ENCODE measurements at regions not wholly inside any gene's neighbourhood (a gene's known extent, or its start where the extent isn't known, plus 50 kb on each side); places are given as distances from the start of the nearest gene placed in this dataset.

DNA sequence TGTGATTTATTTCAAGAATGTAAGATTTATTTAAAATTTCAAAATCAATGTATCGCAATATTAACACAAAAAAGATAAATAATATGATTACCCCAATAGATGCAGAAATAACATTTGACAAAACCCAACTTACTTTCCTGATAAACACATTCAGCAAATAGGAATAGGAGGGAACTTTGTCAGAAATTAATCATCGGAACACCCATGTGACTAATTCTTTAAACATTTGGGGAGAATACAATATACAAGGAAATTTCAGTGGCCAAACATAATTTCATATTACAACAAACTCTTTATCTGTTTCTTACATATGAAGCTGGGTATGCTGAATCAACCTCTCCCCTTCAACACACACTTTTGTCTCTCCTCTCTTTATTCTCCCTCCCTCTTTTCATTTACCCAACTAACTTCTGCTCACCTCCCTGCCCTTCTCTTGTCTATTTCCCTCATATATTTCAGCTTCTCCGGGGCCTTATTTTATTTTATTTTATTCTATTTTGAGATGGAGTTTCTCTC lies 309.6 kb upstream of the CNTNAP5 start:
- Histone ChIP-seq H3K4me2 (ENCODE audit: extremely low read depth, insufficient read depth, low read length) (no peak overlapping the region), H3K27ac (ENCODE audit: insufficient read depth, low read length) (no peak overlapping the region), H3K9me3 (ENCODE audit: control insufficient read depth, insufficient read depth, low read depth, low read length) (no peaks in the 10 kb centered on the region), H3K36me3 (ENCODE audit: control insufficient read depth, insufficient read depth, low read length) (no peaks in the 10 kb centered on the region), H3K27me3 (ENCODE audit: control insufficient read depth, insufficient read depth, low read length) (no peaks in the 10 kb centered on the region), H3K79me2 (ENCODE audit: control insufficient read depth, insufficient read depth, low read length) (no peaks in the 10 kb centered on the region), H2AFZ (ENCODE audit: low read length) (no peak overlapping the region), H3K4me1 (ENCODE audit: control insufficient read depth, extremely low read depth, insufficient read depth, low read length) (no peaks in the 10 kb centered on the region), H4K20me1 (ENCODE audit: control insufficient read depth, extremely low read depth, insufficient read depth, low read length) (no peaks in the 10 kb centered on the region), H3K9ac (ENCODE audit: insufficient read depth, low read length) (no peak overlapping the region), H3K4me3 (replicated peaks in 1 of 4; ENCODE audit: control extremely low read depth in 1 of 4, insufficient read depth in 1 of 4, low read depth in 3 of 4, low read length in 4 of 4) (no peak overlapping the region)
- no peak for DNase-seq (ENCODE audit: low read depth in 2 of 2)
- TF ChIP-seq CTCF (conservative IDR thresholded peaks at IDR 0.05 in 1 of 2, IDR thresholded peaks at IDR 0.05 in 1 of 2; ENCODE audit: low read depth in 1 of 2, low read length in 2 of 2): no peak
- TF ChIP-seq EZH2 (IDR thresholded peaks at IDR 0.05; ENCODE audit: low read length, missing control alignments): no peak

- H4K20me1 ChIP-seq (ENCODE audit: control insufficient read depth, extremely low read depth, insufficient read depth, low read length): no peaks in the 10 kb centered on the region
- H3K36me3 ChIP-seq (ENCODE audit: control insufficient read depth, insufficient read depth, low read length): no peaks in the 10 kb centered on the region
- TF ChIP-seq EZH2 (IDR thresholded peaks at IDR 0.05; ENCODE audit: low read length, missing control alignments) (no peak), CTCF (conservative IDR thresholded peaks at IDR 0.05 in 1 of 2, IDR thresholded peaks at IDR 0.05 in 1 of 2; ENCODE audit: low read depth in 1 of 2, low read length in 2 of 2) (no peak)
- no peaks in the 10 kb centered on the region for H3K79me2 ChIP-seq (ENCODE audit: control insufficient read depth, insufficient read depth, low read length)
- no peak for DNase-seq (ENCODE audit: low read depth in 2 of 2)
- no peak overlapping the region for H3K4me3 ChIP-seq (replicated peaks in 1 of 4; ENCODE audit: control extremely low read depth in 1 of 4, insufficient read depth in 1 of 4, low read depth in 3 of 4, low read length in 4 of 4)
- no peak overlapping the region for H3K9ac ChIP-seq (ENCODE audit: insufficient read depth, low read length)
- H3K4me2 ChIP-seq (ENCODE audit: extremely low read depth, insufficient read depth, low read length): no peak overlapping the region
- no peaks in the 10 kb centered on the region for H3K9me3 ChIP-seq (ENCODE audit: control insufficient read depth, insufficient read depth, low read depth, low read length)
- no peaks in the 10 kb centered on the region for H3K27me3 ChIP-seq (ENCODE audit: control insufficient read depth, insufficient read depth, low read length)
- H2AFZ ChIP-seq (ENCODE audit: low read length): no peak overlapping the region
- no peaks in the 10 kb centered on the region for H3K4me1 ChIP-seq (ENCODE audit: control insufficient read depth, extremely low read depth, insufficient read depth, low read length)
- H3K27ac ChIP-seq (ENCODE audit: insufficient read depth, low read length): no peak overlapping the region
Measured at GRCh38 chr2:123717636-123718334, 307.3 kb upstream of the CNTNAP5 start.

- Histone ChIP-seq H3K36me3 (ENCODE audit: control insufficient read depth, insufficient read depth, low read length) (no peaks in the 10 kb centered on the region), H3K4me2 (ENCODE audit: extremely low read depth, insufficient read depth, low read length) (no peak overlapping the region)
Measured at GRCh38 chr2:123720760-123721159, 304.3 kb upstream of the CNTNAP5 start.

More at GRCh38 chr2:123720760-123721159, 304.3 kb upstream of the CNTNAP5 start:
- Histone ChIP-seq H3K4me1 (ENCODE audit: control insufficient read depth, extremely low read depth, insufficient read depth, low read length) (no peaks in the 10 kb centered on the region), H3K27ac (ENCODE audit: insufficient read depth, low read length) (no peak overlapping the region), H3K27me3 (ENCODE audit: control insufficient read depth, insufficient read depth, low read length) (no peaks in the 10 kb centered on the region), H3K79me2 (ENCODE audit: control insufficient read depth, insufficient read depth, low read length) (no peaks in the 10 kb centered on the region), H3K4me3 (replicated peaks in 1 of 4; ENCODE audit: control extremely low read depth in 1 of 4, insufficient read depth in 1 of 4, low read depth in 3 of 4, low read length in 4 of 4) (no peak overlapping the region), H2AFZ (ENCODE audit: low read length) (no peak overlapping the region), H4K20me1 (ENCODE audit: control insufficient read depth, extremely low read depth, insufficient read depth, low read length) (no peaks in the 10 kb centered on the region), H3K9me3 (ENCODE audit: control insufficient read depth, insufficient read depth, low read depth, low read length) (no peaks in the 10 kb centered on the region), H3K9ac (ENCODE audit: insufficient read depth, low read length) (no peak overlapping the region)
- TF ChIP-seq CTCF (conservative IDR thresholded peaks at IDR 0.05 in 1 of 2, IDR thresholded peaks at IDR 0.05 in 1 of 2; ENCODE audit: low read depth in 1 of 2, low read length in 2 of 2): no peak
- TF ChIP-seq EZH2 (IDR thresholded peaks at IDR 0.05; ENCODE audit: low read length, missing control alignments): no peak
- no peak for DNase-seq (ENCODE audit: low read depth in 2 of 2)
